ENCODE measurements at regions not wholly inside any gene's neighbourhood (a gene's known extent, or its start where the extent isn't known, plus 50 kb on each side); places are given as distances from the start of the nearest gene placed in this dataset.

DNA sequence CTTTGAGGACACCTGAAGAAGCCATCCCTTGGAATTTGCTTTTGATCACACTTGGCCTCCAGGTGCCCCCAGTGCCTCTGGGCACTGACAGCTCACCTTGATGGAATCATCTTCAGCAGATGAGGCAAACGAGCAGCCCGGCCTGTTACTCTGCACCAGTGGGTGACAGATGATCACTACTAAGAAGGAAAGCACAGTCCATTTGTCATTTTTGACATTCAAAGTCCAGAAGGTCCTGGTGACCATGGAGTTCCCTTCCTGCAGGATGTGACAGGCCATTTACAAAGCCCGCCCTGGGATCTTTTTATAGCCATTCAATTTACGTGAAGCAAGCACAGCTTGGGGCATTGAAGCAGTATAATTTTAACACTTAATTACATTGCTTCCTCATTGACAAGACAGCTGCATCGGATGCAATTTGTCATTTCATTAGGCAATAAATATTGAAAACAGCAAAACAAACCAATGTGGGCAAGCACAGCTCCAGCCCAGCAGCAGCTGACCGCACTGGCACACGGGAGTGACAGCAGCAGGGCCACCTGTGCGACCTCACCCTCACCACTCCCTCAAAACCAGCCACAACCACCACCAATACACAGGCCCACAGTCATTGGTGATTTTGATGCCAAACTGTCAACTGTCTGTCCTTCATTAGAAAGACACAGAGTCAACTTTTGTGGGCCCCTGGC, 76.0 kb upstream of the SLC66A3 start:
- TF ChIP-seq, protein P1, sequence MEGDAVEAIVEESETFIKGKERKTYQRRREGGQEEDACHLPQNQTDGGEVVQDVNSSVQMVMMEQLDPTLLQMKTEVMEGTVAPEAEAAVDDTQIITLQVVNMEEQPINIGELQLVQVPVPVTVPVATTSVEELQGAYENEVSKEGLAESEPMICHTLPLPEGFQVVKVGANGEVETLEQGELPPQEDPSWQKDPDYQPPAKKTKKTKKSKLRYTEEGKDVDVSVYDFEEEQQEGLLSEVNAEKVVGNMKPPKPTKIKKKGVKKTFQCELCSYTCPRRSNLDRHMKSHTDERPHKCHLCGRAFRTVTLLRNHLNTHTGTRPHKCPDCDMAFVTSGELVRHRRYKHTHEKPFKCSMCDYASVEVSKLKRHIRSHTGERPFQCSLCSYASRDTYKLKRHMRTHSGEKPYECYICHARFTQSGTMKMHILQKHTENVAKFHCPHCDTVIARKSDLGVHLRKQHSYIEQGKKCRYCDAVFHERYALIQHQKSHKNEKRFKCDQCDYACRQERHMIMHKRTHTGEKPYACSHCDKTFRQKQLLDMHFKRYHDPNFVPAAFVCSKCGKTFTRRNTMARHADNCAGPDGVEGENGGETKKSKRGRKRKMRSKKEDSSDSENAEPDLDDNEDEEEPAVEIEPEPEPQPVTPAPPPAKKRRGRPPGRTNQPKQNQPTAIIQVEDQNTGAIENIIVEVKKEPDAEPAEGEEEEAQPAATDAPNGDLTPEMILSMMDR (conservative IDR thresholded peaks at IDR 0.05; ENCODE audit: low read depth, low read length), result no peak
- no peak for TF ChIP-seq EZH2 (IDR thresholded peaks at IDR 0.05; ENCODE audit: borderline replicate concordance, low read depth, low read length, poor library complexity, severe bottlenecking)
